Skeletal muscle cell (primary cell): ENCODE measurements at regions not wholly inside any gene's neighbourhood (a gene's known extent, or its start where the extent isn't known, plus 50 kb on each side); places are given as distances from the start of the nearest gene placed in this dataset.

Experiments
- DNase-seq: peaks from one replicate; pipeline ENCODE4 v3.0.0-alpha.2; 2010; ENCODE audit warnings: low read depth
- H3K4me3 ChIP-seq: 2 replicates; pipeline ENCODE4 v1.5.1; 2011; ENCODE audit warnings: low read depth, mild to moderate bottlenecking, control low read depth, low read length, moderate library complexity

GRCh38 chr12:24173067-24173466, 223.6 kb upstream of the SOX5 start:
- H3K4me3 ChIP-seq, result no peak overlapping the region
- DNase-seq, result no peak

GRCh38 chr12:24172773-24173066, 223.2 kb upstream of the SOX5 start:
- DNase-seq, result no peak
- no peak overlapping the region for H3K4me3 ChIP-seq

GRCh38 chr12:24172031-24172772, 222.7 kb upstream of the SOX5 start:
- no peak overlapping the region for H3K4me3 ChIP-seq
- DNase-seq, result no peak

- H3K4me3 ChIP-seq, result no peak overlapping the region
- no peak for DNase-seq
Observed at GRCh38 chr12:24155042-24155441, 205.6 kb upstream of the SOX5 start.

GRCh38 chr12:24153079-24153478, 203.6 kb upstream of the SOX5 start:
- no peak for DNase-seq
- no peak overlapping the region for H3K4me3 ChIP-seq

- no peak overlapping the region for H3K4me3 ChIP-seq
Observed at GRCh38 chr12:24152270-24152669, 202.8 kb upstream of the SOX5 start.

GRCh38 chr12:24143928-24144327, 194.5 kb upstream of the SOX5 start:
- no peak overlapping the region for H3K4me3 ChIP-seq
- no peak for DNase-seq

More at GRCh38 chr12:24152270-24152669, 202.8 kb upstream of the SOX5 start:
- no peak for DNase-seq

GRCh38 chr12:24139035-24139434, 189.6 kb upstream of the SOX5 start:
- no peak for DNase-seq

GRCh38 chr12:24138041-24138440, 188.6 kb upstream of the SOX5 start:
- no peak overlapping the region for H3K4me3 ChIP-seq
- DNase-seq, result no peak

More at GRCh38 chr12:24139035-24139434, 189.6 kb upstream of the SOX5 start:
- no peak overlapping the region for H3K4me3 ChIP-seq

- H3K4me3 ChIP-seq, result no peak overlapping the region
- no peak for DNase-seq
Observed at GRCh38 chr12:24135158-24135850, 185.8 kb upstream of the SOX5 start.

GRCh38 chr12:24134092-24134491, 184.6 kb upstream of the SOX5 start:
- H3K4me3 ChIP-seq, result no peak overlapping the region
- DNase-seq, result no peak

- no peak overlapping the region for H3K4me3 ChIP-seq
- no peak for DNase-seq
Observed at GRCh38 chr12:24133384-24133783, 183.9 kb upstream of the SOX5 start.

GRCh38 chr12:24127919-24128721, 178.7 kb upstream of the SOX5 start:
- H3K4me3 ChIP-seq, result no peak overlapping the region
- DNase-seq, result no peak

- no peak for DNase-seq
- H3K4me3 ChIP-seq, result no peak overlapping the region
Observed at GRCh38 chr12:24125280-24125679, 175.8 kb upstream of the SOX5 start.

GRCh38 chr12:24121911-24122310, 172.4 kb upstream of the SOX5 start:
- H3K4me3 ChIP-seq, result no peak overlapping the region
- DNase-seq, result no peak

- H3K4me3 ChIP-seq, result no peak overlapping the region
- DNase-seq, result no peak
Observed at GRCh38 chr12:24118668-24119067, 169.2 kb upstream of the SOX5 start.

- DNase-seq, result no peak
- no peak overlapping the region for H3K4me3 ChIP-seq
Observed at GRCh38 chr12:24116548-24116947, 167.1 kb upstream of the SOX5 start.

- no peak for DNase-seq
- H3K4me3 ChIP-seq, result no peak overlapping the region
Observed at GRCh38 chr12:24113701-24114100, 164.2 kb upstream of the SOX5 start.

GRCh38 chr12:24111616-24112015, 162.1 kb upstream of the SOX5 start:
- DNase-seq, result no peak
- no peak overlapping the region for H3K4me3 ChIP-seq

- no peak for DNase-seq
- H3K4me3 ChIP-seq, result no peak overlapping the region
Observed at GRCh38 chr12:24111086-24111485, 161.6 kb upstream of the SOX5 start.
